ENCODE measurements at regions not wholly inside any gene's neighbourhood (a gene's known extent, or its start where the extent isn't known, plus 50 kb on each side); places are given as distances from the start of the nearest gene placed in this dataset.

DNA sequence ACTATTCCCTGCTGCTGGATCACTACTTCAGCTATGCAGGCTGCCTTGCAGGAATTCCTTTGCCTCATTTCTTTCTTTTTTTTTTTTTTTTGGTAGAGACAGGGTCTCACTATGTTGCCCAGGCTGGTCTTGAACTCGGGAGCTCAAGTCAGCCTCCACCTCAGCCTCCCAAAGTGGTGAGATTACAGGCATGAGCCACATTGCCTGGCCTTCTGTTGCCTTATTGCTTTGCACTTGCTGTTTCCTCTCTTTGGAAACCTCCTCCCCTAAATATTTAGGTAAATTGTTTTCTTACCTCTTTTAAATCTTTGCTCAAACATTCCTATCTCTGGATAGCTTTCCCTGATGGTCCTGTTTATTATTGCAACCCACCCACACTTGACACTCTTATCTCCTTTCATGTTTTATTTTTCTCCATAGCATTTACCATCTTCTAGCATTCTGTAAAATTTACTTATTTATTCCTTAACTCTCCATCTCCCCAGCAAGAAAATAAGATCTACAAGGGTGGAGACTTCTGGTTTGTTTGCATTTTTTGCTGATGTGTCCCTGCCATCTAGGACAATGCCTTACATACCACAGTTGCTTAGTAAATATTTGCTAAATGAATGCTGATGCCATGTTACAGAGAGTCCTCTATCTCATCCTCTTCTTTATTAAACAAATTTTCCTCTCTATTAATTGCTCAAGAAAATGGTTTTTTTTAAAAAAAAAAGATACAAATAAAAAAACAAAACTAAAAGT is 134.8 kb downstream of the P2RY1 start:
- Mint-ChIP-seq H3K27me3 (ENCODE audit: low read depth) (peaks cover 5% of the 10 kb centered on the region), H3K4me1 (ENCODE audit: low read depth) (no peaks in the 10 kb centered on the region)
- ATAC-seq: no peak

DNA sequence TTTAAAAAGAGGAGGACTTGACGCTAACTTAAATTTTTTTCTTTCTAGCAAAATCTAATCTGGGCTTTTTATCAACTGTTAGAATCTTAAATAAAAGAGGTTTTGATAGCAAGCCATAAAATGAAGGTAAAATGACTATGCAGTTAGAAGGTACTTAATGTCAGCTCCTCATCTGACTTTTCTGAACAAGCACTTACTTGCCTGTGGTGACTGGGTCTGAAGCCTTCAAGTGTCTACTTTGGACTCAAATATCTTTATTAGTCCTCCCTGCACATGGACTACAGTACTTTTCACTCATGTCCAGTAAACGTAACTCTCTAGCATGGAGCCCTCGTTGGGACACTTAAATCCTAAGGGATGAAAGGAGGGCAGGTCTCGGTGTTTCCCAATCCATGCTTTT is 135.9 kb downstream of the P2RY1 start:
- Mint-ChIP-seq H3K4me3 (no peak overlapping the region), H3K36me3 (ENCODE audit: insufficient read depth) (no peaks in the 10 kb centered on the region), H3K9me3 (no peaks in the 10 kb centered on the region), H3K27me3 (ENCODE audit: low read depth) (peaks cover 5% of the 10 kb centered on the region), H3K4me1 (ENCODE audit: low read depth) (no peaks in the 10 kb centered on the region)
- DNase-seq: no peak
- no peak for ATAC-seq

More for the DNA sequence above, 134.8 kb downstream of the P2RY1 start:
- Mint-ChIP-seq H3K36me3 (ENCODE audit: insufficient read depth) (no peaks in the 10 kb centered on the region), H3K9me3 (no peaks in the 10 kb centered on the region), H3K4me3 (no peak overlapping the region)
- DNase-seq: no peak

DNA sequence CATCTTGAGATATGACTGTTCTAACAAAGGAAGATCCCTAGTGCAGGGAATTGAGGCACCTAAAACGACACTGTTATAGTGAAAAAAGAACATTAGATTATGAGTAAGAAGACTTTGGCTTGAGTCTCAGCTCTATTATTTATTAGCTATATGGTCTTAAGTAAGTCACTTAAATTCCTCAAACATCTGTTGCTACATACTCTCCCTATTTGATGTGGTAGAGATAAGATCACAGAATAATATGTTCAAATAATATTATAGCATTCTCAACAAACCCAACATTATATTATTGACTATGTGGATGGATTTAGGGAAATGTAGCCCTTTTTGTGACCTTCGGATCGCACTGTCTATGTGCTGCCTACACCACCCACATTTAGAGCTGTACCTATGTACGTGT is 136.9 kb downstream of the P2RY1 start:
- no peak overlapping the region for H3K4me3 Mint-ChIP-seq
- H3K27me3 Mint-ChIP-seq (ENCODE audit: low read depth): peaks cover 5% of the 10 kb centered on the region
- no peaks in the 10 kb centered on the region for H3K4me1 Mint-ChIP-seq (ENCODE audit: low read depth)
- ATAC-seq (no peak), DNase-seq (no peak)
- H3K36me3 Mint-ChIP-seq (ENCODE audit: insufficient read depth): no peaks in the 10 kb centered on the region
- no peaks in the 10 kb centered on the region for H3K9me3 Mint-ChIP-seq

DNA sequence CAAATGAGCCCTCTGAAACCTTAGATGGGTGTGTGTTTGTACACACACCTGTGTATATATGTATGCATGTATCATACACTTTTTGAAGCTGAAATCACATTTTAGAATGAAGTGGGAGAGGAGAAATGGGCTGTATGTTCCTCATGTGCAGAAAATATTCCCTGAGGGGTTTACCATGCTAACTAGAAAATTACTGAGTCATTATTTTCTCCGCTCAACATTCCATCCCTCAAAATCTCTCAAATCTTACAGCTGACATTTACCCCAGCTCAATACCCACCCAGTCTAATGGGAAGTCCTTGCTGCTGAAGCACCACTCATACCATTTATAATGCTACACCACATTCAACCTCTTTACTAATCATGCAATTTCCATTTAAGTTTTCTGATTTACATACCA is 138.6 kb downstream of the P2RY1 start:
- Mint-ChIP-seq H3K4me1 (ENCODE audit: low read depth) (no peaks in the 10 kb centered on the region), H3K9me3 (no peaks in the 10 kb centered on the region), H3K27me3 (ENCODE audit: low read depth) (peaks cover 8% of the 10 kb centered on the region), H3K4me3 (no peak overlapping the region), H3K36me3 (ENCODE audit: insufficient read depth) (no peaks in the 10 kb centered on the region)
- no peak for ATAC-seq
- DNase-seq: no peak

DNA sequence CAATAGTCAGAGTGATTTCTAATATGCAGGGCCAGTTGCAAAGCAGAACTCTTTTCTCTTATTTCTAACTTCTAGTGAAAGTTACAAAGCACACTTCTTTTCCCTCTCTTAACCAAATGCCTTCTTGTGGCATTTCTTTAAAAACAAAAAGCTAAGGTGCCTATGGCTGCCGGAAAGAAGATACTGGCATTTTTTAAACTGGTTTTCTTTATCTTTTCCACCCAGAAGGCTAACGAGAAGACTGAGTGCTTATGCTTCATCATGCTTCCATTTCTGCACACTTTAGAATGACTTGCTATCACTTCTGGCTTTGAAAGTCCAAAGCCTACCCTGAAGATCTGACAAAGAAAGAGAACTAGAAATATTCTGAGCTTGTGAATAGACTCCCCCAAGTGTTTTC is 141.3 kb downstream of the P2RY1 start:
- H3K4me1 Mint-ChIP-seq (ENCODE audit: low read depth): no peaks in the 10 kb centered on the region
- H3K36me3 Mint-ChIP-seq (ENCODE audit: insufficient read depth): no peaks in the 10 kb centered on the region
- H3K4me3 Mint-ChIP-seq: no peak overlapping the region
- ATAC-seq: no peak
- no peaks in the 10 kb centered on the region for H3K9me3 Mint-ChIP-seq
- peaks cover 8% of the 10 kb centered on the region for H3K27me3 Mint-ChIP-seq (ENCODE audit: low read depth)
- DNase-seq: no peak

DNA sequence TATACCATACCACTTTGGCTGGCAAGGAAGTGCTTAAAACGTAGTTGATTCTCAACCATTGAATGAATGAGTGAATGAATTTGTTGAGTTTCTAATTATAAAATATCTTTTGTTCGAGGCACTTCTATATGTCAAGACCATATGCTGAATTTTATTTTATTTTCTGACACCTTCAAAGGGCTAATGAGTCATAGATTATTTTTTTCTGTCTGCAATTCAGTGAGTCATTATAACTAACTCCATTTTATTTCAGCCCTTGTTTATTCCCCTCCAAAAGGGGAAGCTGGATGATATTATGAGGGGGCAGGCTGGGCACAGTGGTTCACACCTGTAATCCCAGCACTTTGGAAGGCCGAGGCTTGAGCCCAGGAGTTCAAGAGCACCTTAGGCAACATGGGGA is 142.4 kb downstream of the P2RY1 start:
- ATAC-seq: no peak
- no peaks in the 10 kb centered on the region for H3K9me3 Mint-ChIP-seq
- H3K4me1 Mint-ChIP-seq (ENCODE audit: low read depth): no peaks in the 10 kb centered on the region

DNA sequence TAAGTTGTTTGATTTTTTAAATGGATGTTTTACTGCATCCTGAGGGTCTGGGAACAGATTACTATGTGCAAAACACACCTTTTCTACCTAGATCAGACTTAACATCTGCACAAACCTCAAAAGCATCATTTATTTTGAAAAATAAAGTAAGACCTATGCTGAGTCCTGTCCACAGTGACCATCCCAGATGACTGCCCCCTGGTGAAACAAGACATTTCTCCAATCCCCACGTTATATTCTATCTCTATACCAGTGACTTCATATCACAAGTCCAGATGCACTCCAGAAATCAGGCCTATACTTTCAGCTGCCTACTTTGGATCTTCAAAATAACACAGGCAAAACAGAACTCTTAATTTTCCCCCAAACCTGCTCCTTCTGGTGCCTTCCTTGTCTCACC is 143.2 kb downstream of the P2RY1 start:
- no peaks in the 10 kb centered on the region for H3K36me3 Mint-ChIP-seq (ENCODE audit: insufficient read depth)
- H3K4me1 Mint-ChIP-seq (ENCODE audit: low read depth): no peaks in the 10 kb centered on the region
- no peak overlapping the region for H3K4me3 Mint-ChIP-seq
- H3K27me3 Mint-ChIP-seq (ENCODE audit: low read depth): peaks cover 12% of the 10 kb centered on the region
- H3K9me3 Mint-ChIP-seq: no peaks in the 10 kb centered on the region
- DNase-seq: no peak
- no peak for ATAC-seq

More for the DNA sequence above, 142.4 kb downstream of the P2RY1 start:
- peaks cover 12% of the 10 kb centered on the region for H3K27me3 Mint-ChIP-seq (ENCODE audit: low read depth)
- H3K4me3 Mint-ChIP-seq: no peak overlapping the region
- DNase-seq: no peak
- H3K36me3 Mint-ChIP-seq (ENCODE audit: insufficient read depth): no peaks in the 10 kb centered on the region

DNA sequence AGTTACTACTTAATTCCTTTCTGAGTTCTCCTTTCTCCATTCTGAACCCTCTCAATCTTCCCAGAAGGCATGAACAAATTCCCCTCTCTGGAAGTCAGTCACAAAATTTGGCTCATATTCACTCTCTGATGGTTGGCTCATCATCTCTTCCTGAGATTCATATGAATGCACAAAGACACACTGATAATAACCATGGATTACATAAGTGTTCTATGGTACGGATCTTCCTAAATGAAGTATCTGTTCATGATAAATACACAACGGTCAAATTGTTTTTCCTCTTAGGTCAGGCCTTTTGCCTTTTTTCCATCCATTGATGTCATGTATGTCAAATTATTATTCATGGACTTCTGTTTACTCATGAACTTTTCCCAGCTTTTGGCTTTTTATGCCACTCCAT is 162.6 kb downstream of the P2RY1 start:
- no peaks in the 10 kb centered on the region for H3K36me3 Mint-ChIP-seq (ENCODE audit: insufficient read depth)

DNA sequence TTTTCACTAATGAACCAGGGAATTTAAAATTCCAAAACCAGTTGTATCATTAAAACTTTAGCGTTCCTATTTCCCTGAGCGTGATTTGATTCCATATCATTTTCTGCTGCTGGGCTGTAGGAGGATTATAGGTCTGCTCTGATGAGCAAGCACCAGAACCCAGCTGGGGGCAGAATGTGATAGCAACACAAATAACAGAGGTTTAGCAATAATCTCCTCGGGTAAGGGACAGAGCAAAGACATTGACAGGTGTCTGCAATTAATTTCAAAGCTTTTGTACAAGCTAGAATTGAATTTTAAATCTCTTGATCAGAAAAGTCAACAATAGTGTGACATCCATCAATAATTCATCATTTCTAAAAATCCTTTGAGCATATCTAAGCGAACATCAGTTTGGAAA is 163.4 kb upstream of the RAP2B start:
- no peak for ATAC-seq
- H3K4me3 Mint-ChIP-seq: no peak overlapping the region
- no peaks in the 10 kb centered on the region for H3K4me1 Mint-ChIP-seq (ENCODE audit: low read depth)
- DNase-seq: no peak
- H3K27me3 Mint-ChIP-seq (ENCODE audit: low read depth): peaks cover 11% of the 10 kb centered on the region
- no peaks in the 10 kb centered on the region for H3K36me3 Mint-ChIP-seq (ENCODE audit: insufficient read depth)
- no peaks in the 10 kb centered on the region for H3K9me3 Mint-ChIP-seq

More for the DNA sequence above, 162.6 kb downstream of the P2RY1 start:
- no peak for ATAC-seq
- Mint-ChIP-seq H3K4me1 (ENCODE audit: low read depth) (no peaks in the 10 kb centered on the region), H3K9me3 (no peaks in the 10 kb centered on the region), H3K27me3 (ENCODE audit: low read depth) (peaks cover 11% of the 10 kb centered on the region), H3K4me3 (no peak overlapping the region)
- DNase-seq: no peak

DNA sequence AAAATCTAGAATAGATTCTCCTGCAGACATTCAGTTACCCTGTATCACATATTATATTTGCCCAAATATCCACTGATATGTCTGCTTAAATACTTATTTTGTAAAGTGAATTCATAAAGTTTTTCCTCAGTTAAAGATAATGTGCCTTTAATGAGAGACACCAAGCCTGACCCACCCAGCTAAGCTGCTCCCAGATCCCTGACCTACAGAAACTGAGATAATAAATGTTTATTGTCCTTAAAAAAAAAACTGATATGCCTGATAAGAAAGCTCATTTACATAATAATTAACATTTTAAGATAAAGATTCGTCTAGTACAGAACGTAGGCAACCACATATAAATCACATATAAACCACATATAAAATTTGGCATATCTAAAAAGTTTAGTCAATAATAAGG is 161.7 kb upstream of the RAP2B start:
- Mint-ChIP-seq H3K4me1 (ENCODE audit: low read depth) (no peaks in the 10 kb centered on the region), H3K4me3 (no peak overlapping the region), H3K27me3 (ENCODE audit: low read depth) (peaks cover 9% of the 10 kb centered on the region), H3K9me3 (no peaks in the 10 kb centered on the region), H3K36me3 (ENCODE audit: insufficient read depth) (no peaks in the 10 kb centered on the region)
- DNase-seq (no peak), ATAC-seq (no peak)

DNA sequence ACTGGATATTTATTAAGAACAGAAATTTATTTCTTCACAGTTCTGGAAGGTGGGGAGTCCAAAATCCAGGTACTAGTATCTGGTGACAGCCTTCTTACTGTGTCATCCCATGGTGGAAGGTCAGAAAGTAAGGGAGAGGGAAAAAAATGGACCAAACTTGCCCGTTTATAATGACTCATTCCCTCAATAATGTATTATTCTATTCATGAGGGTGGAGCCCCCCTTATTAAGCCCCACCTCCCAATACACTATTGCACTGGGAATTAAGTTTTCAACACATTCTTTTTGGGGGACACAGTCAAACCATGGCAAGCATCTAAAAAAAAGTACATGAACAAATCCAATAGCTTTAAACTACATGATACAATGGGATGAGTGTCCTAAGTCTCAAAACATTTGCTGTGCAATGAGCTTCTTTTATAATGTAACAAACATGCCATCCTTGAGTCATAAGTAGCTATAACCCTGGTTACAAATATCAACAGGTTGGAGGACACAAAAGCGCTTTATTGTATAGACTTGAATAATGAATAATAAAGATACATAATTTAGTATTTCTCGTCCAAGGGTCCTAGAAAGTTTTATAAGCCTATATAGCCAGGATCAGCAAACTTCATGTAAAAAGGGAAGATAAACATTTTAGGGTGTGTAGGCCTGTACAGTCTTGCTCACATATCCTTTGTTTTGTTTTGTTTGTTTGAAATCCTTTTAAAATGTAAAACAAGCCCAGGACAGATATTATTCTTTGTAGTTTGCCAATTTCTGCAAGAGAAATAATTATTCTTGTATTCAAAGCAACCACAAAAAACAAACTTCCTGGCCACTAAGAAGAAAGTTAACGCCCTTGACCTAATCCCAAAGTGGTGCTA is 160.6 kb upstream of the RAP2B start:
- Mint-ChIP-seq H3K4me3 (no peak overlapping the region), H3K36me3 (ENCODE audit: insufficient read depth) (no peaks in the 10 kb centered on the region), H3K9me3 (no peaks in the 10 kb centered on the region), H3K27me3 (ENCODE audit: low read depth) (peaks cover 3% of the 10 kb centered on the region), H3K4me1 (ENCODE audit: low read depth) (no peaks in the 10 kb centered on the region)
- DNase-seq: no peak
- no peak for ATAC-seq

DNA sequence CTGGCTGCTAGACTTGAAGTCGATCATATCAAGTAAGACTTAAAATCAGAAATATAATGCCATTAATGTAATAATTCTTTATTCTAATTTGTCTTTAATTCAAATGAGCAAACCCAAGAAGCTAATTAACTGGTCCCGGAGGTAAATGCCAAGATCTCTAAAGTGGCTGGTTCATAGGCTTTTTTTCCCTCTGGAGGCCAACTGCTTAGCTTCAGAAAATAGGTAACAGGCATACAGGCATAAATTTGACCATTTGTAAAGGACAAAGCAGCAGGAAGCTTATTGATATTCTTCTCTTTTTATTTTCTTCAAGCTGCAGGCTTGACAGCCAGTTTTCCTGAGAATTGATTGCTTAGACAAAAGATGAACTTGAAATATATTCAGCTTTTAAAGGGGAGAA is 158.6 kb upstream of the RAP2B start:
- H3K4me1 Mint-ChIP-seq (ENCODE audit: low read depth): no peaks in the 10 kb centered on the region
- peaks cover 7% of the 10 kb centered on the region for H3K27me3 Mint-ChIP-seq (ENCODE audit: low read depth)
- H3K4me3 Mint-ChIP-seq: no peak overlapping the region
- ATAC-seq (no peak), DNase-seq (no peak)
- H3K36me3 Mint-ChIP-seq (ENCODE audit: insufficient read depth): no peaks in the 10 kb centered on the region
- H3K9me3 Mint-ChIP-seq: no peaks in the 10 kb centered on the region

DNA sequence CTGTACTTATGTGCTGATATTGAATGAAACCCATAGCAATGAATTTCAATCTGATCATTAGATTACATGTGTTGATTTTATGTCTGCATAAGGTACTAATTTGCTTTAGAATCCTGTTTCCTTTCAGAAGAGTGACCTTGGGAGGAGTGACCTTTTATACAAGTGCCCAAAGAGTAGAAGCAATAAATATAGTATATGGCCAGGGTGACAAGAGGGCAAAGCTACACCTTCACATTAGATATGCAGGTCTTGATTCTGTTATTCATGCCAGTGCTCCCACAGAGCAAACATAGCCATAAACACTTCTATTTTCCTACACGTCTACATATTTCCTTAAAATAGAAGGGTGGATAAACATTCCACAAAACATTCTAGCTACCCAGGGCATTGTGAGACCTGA is 158.2 kb upstream of the RAP2B start:
- Mint-ChIP-seq H3K4me3 (no peak overlapping the region), H3K4me1 (ENCODE audit: low read depth) (no peaks in the 10 kb centered on the region), H3K27me3 (ENCODE audit: low read depth) (peaks cover 7% of the 10 kb centered on the region), H3K9me3 (no peaks in the 10 kb centered on the region), H3K36me3 (ENCODE audit: insufficient read depth) (no peaks in the 10 kb centered on the region)
- ATAC-seq: no peak
- no peak for DNase-seq

DNA sequence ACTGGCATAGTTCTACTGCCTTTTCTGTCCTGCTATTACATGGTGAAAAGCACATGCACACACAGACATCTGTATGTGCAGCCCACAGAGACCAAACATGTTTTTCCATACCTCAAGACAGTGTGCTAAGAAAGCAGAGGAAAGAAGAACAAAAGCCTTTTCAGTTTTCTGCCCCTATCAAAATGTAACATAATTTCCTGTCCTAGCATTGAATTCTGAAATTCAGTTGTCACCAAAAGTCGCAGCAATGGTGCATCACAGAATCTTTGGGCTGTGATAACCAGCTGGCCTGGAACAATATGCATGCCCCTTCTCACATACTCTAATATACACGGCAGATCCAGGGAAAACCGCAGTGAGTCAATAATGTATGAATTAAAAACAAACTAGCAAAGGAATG is 153.8 kb upstream of the RAP2B start:
- Mint-ChIP-seq H3K4me3 (no peak overlapping the region), H3K9me3 (no peaks in the 10 kb centered on the region), H3K27me3 (ENCODE audit: low read depth) (peaks cover 7% of the 10 kb centered on the region), H3K4me1 (ENCODE audit: low read depth) (no peaks in the 10 kb centered on the region), H3K36me3 (ENCODE audit: insufficient read depth) (no peaks in the 10 kb centered on the region)
- ATAC-seq: no peak
- no peak for DNase-seq

DNA sequence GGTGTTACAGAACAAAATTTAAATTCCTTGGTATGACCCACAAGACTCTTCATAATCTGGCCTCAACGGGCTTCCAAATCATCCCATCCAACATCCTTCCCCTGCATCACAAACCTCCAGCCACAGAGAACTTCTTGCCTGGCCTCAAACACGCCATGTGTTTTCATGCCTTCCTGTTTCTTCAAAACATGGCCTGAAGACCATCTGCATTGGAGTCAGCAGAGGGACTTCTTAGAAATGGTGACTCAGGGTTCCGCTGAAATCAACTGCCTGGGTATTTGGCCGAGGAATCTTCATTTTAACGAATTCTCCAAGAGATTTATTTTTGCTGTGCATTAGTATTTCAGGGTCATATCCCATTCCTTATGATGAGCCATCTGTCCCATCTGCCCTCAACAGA is 138.1 kb upstream of the RAP2B start:
- Mint-ChIP-seq H3K9me3 (no peaks in the 10 kb centered on the region), H3K36me3 (ENCODE audit: insufficient read depth) (no peaks in the 10 kb centered on the region), H3K4me3 (no peak overlapping the region), H3K27me3 (ENCODE audit: low read depth) (peaks cover 7% of the 10 kb centered on the region), H3K4me1 (ENCODE audit: low read depth) (no peaks in the 10 kb centered on the region)
- ATAC-seq: no peak
- DNase-seq: no peak

Measured in activated T-cell treated with anti-CD3 and anti-CD28 coated beads, Interleukin-2, amount 50 U/mL, for 4 hours (primary cell).